A673 (cell line): ENCODE measurements at regions not wholly inside any gene's neighbourhood (a gene's known extent, or its start where the extent isn't known, plus 50 kb on each side); places are given as distances from the start of the nearest gene placed in this dataset.

Experiments used
- CTCF ChIP-seq: fragments of 300-800, 200-600 bp; sonication (generic); conservative IDR thresholded peaks from 2 replicates; pipeline ENCODE4 v1.5.1; 2017; ENCODE audit warnings: low read depth, mild to moderate bottlenecking, antibody characterized with exemption, low read length, moderate library complexity, mixed read lengths
- EZH2 ChIP-seq: fragments of 200-600 bp; sonication (generic); IDR thresholded peaks from 2 replicates; pipeline ENCODE4 v1.6.1; 2017; ENCODE audit warnings: borderline replicate concordance, low read depth, mild to moderate bottlenecking, mixed read lengths, antibody characterized with exemption, low read length; ENCODE audit not compliant: poor library complexity, severe bottlenecking

DNA sequence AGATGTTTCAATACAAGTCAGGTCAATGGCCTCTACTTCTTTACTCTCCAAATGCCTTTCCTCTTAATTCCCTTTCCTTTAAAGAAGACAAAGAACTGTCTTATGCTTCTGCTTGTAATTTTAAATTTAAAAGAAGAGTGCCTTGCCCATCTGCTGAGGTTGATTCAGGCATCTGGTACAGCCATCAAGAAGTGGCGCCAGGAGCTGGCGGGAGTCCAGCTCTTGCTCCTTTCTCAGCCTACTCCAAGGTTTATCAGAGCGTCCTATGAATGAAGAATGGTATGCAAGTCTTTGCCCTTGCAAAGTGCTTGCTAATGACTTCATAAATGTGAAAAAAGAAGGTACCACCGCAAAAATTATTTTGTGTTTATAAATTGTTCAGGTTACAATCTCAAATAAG lies 294.6 kb upstream of the TGFBR2 start:
- TF ChIP-seq CTCF (no peak), EZH2 (no peak)
